ENCODE measurements at regions not wholly inside any gene's neighbourhood (a gene's known extent, or its start where the extent isn't known, plus 50 kb on each side); places are given as distances from the start of the nearest gene placed in this dataset.

GRCh38 chr10:10854725-10855124 lies 162.9 kb upstream of the CELF2 start (continued):
- no peak for TF ChIP-seq POLR2A (IDR thresholded peaks at IDR 0.05; ENCODE audit: low read length)
- no peak for TF ChIP-seq ZSCAN20 (CRISPR knock-in tag; IDR thresholded peaks at IDR 0.05)
- TF ChIP-seq CEBPB (IDR thresholded peaks at IDR 0.05): no peak
- TF ChIP-seq EHF (CRISPR knock-in tag; IDR thresholded peaks at IDR 0.05): no peak
- TF ChIP-seq JUNB (IDR thresholded peaks at IDR 0.05): no peak
- TF ChIP-seq SMC3 (IDR thresholded peaks at IDR 0.05): no peak
- no peak for TF ChIP-seq HOXB13 (CRISPR knock-in tag; IDR thresholded peaks at IDR 0.05; ENCODE audit: low read depth)
- no peak for TF ChIP-seq EHMT2 (IDR thresholded peaks at IDR 0.05; ENCODE audit: low read depth)
- no peak for TF ChIP-seq TP53 (CRISPR knock-in tag; IDR thresholded peaks at IDR 0.05)
- TF ChIP-seq MAZ (IDR thresholded peaks at IDR 0.05; ENCODE audit: borderline replicate concordance, low read depth, low read length): no peak
- no peak for TF ChIP-seq ESRRA (IDR thresholded peaks at IDR 0.05; ENCODE audit: borderline replicate concordance, low read length)

- WGBS (ENCODE audit: missing lambda C conversion rate): 0% methylated on average over 1 of the region's 1 CpG
- ChIA-PET CTCF (interaction anchor here (2.0 kb wide), 1 partner anchor 9 kb away, joined by 4 read pairs; no protein-coding TSS in a partner anchor), POLR2A (no interaction called here)
- H3K27ac ChIP-seq: no peak overlapping the region
- H3K9me3 ChIP-seq: 0 out of 3 replicates have a peak, but pooled peaks cover 3% of the 10 kb centered on the region
- FAIRE-seq (no peak), DNase-seq (ENCODE audit: low read depth in 1 of 2, low spot score in 1 of 2) (no peak), ATAC-seq (no peak)
- TF ChIP-seq CBX8 (IDR thresholded peaks at IDR 0.05) (no peak), HES2 (IDR thresholded peaks at IDR 0.05) (no peak), MYC (IDR thresholded peaks at IDR 0.05; ENCODE audit: borderline replicate concordance, low read length) (no peak), SMC3 (IDR thresholded peaks at IDR 0.05) (no peak), USF2 (IDR thresholded peaks at IDR 0.05) (no peak), PBX3 (IDR thresholded peaks at IDR 0.05) (no peak), HMGXB4 (CRISPR knock-in tag; IDR thresholded peaks at IDR 0.05; ENCODE audit: borderline replicate concordance) (no peak), ZSCAN20 (CRISPR knock-in tag; IDR thresholded peaks at IDR 0.05) (no peak), KDM5A (IDR thresholded peaks at IDR 0.05) (no peak), JUN (IDR thresholded peaks at IDR 0.05) (no peak), MAZ (IDR thresholded peaks at IDR 0.05; ENCODE audit: borderline replicate concordance, low read depth, low read length) (no peak), EHF (CRISPR knock-in tag; IDR thresholded peaks at IDR 0.05) (no peak), HOXB13 (CRISPR knock-in tag; IDR thresholded peaks at IDR 0.05; ENCODE audit: low read depth) (no peak), RARB (CRISPR knock-in tag; IDR thresholded peaks at IDR 0.05) (no peak), CTCF (IDR thresholded peaks at IDR 0.05) (no peak), HOXA7 (CRISPR knock-in tag; IDR thresholded peaks at IDR 0.05) (no peak), TFCP2L1 (CRISPR knock-in tag; IDR thresholded peaks at IDR 0.05) (no peak), POLR2A (IDR thresholded peaks at IDR 0.05; ENCODE audit: low read length) (no peak), NR3C1 (IDR thresholded peaks at IDR 0.05) (no peak)
- no peaks in the 10 kb centered on the region for H3K4me1 ChIP-seq
- H3K4me2 ChIP-seq: no peak overlapping the region
- no peak overlapping the region for H3K4me3 ChIP-seq
These were observed 162.5 kb upstream of the CELF2 start for GRCh38 chr10:10855151-10855581.
